Ishikawa (cell line): ENCODE measurements at regions not wholly inside any gene's neighbourhood (a gene's known extent, or its start where the extent isn't known, plus 50 kb on each side); places are given as distances from the start of the nearest gene placed in this dataset.

Experiments
- CEBPB ChIP-seq: IDR thresholded peaks from 2 replicates; pipeline ENCODE4 v1.6.1; 2012
- CREB1 ChIP-seq: IDR thresholded peaks from 2 replicates; pipeline ENCODE4 v1.6.1; 2012; ENCODE audit warnings: low read depth
- EGR1 ChIP-seq: IDR thresholded peaks from 2 replicates; pipeline ENCODE4 v1.6.1; 2012
- EP300 ChIP-seq: IDR thresholded peaks from 2 replicates; pipeline ENCODE4 v1.6.1; 2012; ENCODE audit warnings: borderline replicate concordance
- FOXM1 ChIP-seq: IDR thresholded peaks from 2 replicates; pipeline ENCODE4 v1.6.1; 2012; ENCODE audit warnings: low read depth, borderline replicate concordance
- MAX ChIP-seq: IDR thresholded peaks from 2 replicates; pipeline ENCODE4 v1.6.1; 2012
- NFIC ChIP-seq: IDR thresholded peaks from 2 replicates; pipeline ENCODE4 v1.6.1; 2012
- RAD21 ChIP-seq: IDR thresholded peaks from 2 replicates; pipeline ENCODE4 v1.6.1; 2012; ENCODE audit warnings: low read depth
- REST ChIP-seq: IDR thresholded peaks from 2 replicates; pipeline ENCODE4 v1.6.1; 2012; ENCODE audit warnings: low read depth, mild to moderate bottlenecking
- TAF1 ChIP-seq: IDR thresholded peaks from 2 replicates; pipeline ENCODE4 v1.6.1; 2012; ENCODE audit warnings: low read depth, mild to moderate bottlenecking
- TCF12 ChIP-seq: IDR thresholded peaks from 2 replicates; pipeline ENCODE4 v1.6.1; 2012; ENCODE audit warnings: low read depth
- TEAD4 ChIP-seq: IDR thresholded peaks from 2 replicates; pipeline ENCODE4 v1.6.1; 2012
- USF1 ChIP-seq: IDR thresholded peaks from 2 replicates; pipeline ENCODE4 v1.6.1; 2012
- YY1 ChIP-seq: IDR thresholded peaks from 2 replicates; pipeline ENCODE4 v1.6.1; 2012; ENCODE audit warnings: low read depth
- ZBTB7A ChIP-seq: IDR thresholded peaks from 2 replicates; pipeline ENCODE4 v1.6.1; 2012; ENCODE audit warnings: low read depth

- no peak for TF ChIP-seq TCF12
- TF ChIP-seq YY1, result no peak
- no peak for TF ChIP-seq FOXM1
- TF ChIP-seq TEAD4, result no peak
- no peak for TF ChIP-seq RAD21
- TF ChIP-seq CEBPB, result no peak
- no peak for TF ChIP-seq NFIC
- TF ChIP-seq USF1, result no peak
- no peak for TF ChIP-seq REST
- TF ChIP-seq TAF1, result no peak
- TF ChIP-seq EP300, result no peak
These were observed 237.1 kb downstream of the HHIPL2 start for GRCh38 chr1:222310836-222311235.

- no peak for TF ChIP-seq YY1
- no peak for TF ChIP-seq CEBPB
- no peak for TF ChIP-seq CREB1
- TF ChIP-seq RAD21, result no peak
- TF ChIP-seq TEAD4, result no peak
- no peak for TF ChIP-seq EP300
- TF ChIP-seq ZBTB7A, result no peak
- no peak for TF ChIP-seq EGR1
These were observed 240.3 kb downstream of the HHIPL2 start for GRCh38 chr1:222307621-222308020.

GRCh38 chr1:222306512-222306911 is 241.4 kb downstream of the HHIPL2 start:
- TF ChIP-seq EP300, result no peak
- TF ChIP-seq TAF1, result no peak
- no peak for TF ChIP-seq YY1
- TF ChIP-seq CEBPB, result no peak
- TF ChIP-seq NFIC, result no peak
- TF ChIP-seq MAX, result no peak
- TF ChIP-seq USF1, result no peak
- TF ChIP-seq TEAD4, result no peak
- TF ChIP-seq CREB1, result no peak
- TF ChIP-seq REST, result no peak
- TF ChIP-seq FOXM1, result no peak
- no peak for TF ChIP-seq TCF12
- TF ChIP-seq ZBTB7A, result no peak
- no peak for TF ChIP-seq RAD21
- TF ChIP-seq EGR1, result no peak

GRCh38 chr1:222306011-222306410 is 241.9 kb downstream of the HHIPL2 start:
- TF ChIP-seq TCF12 (no peak), CEBPB (no peak), EGR1 (no peak)

GRCh38 chr1:222301652-222302051 is 246.3 kb downstream of the HHIPL2 start:
- no peak for TF ChIP-seq RAD21
- no peak for TF ChIP-seq REST
- TF ChIP-seq CEBPB, result no peak
- no peak for TF ChIP-seq MAX
- no peak for TF ChIP-seq EP300
- no peak for TF ChIP-seq TEAD4
- TF ChIP-seq TCF12, result no peak
- no peak for TF ChIP-seq CREB1
- no peak for TF ChIP-seq ZBTB7A
- no peak for TF ChIP-seq YY1
- TF ChIP-seq FOXM1, result no peak
- TF ChIP-seq USF1, result no peak
- no peak for TF ChIP-seq NFIC
- no peak for TF ChIP-seq TAF1
- TF ChIP-seq EGR1, result no peak
